ENCODE measurements at regions not wholly inside any gene's neighbourhood (a gene's known extent, or its start where the extent isn't known, plus 50 kb on each side); places are given as distances from the start of the nearest gene placed in this dataset.
"Not testable (repeated sequence)": the region's sequence is repeated elsewhere in the genome, so short reads cannot be mapped to it uniquely, and the experiment has no call there.

DNA sequence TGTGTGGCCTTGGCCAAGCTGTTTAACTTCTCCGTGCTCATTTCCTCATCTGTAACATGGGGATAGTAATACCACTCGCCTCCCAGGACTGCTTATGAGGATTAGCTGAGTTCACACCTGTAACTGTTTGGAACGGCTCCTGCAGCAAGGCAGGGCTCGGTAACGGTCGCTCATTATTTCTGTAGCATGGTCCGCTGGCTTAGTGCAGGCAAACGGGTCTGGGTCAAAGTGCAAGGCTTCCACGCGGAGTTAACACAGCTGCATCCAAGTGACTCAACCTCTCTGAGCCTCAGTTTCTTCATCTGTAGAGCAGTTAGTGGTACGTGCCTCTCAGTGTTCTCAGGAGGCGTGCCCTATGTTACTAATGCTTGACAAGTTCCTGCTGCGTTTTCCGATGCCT, 94.3 kb upstream of the YWHAQ start:
- no peak overlapping the region for H2AK5ac ChIP-seq (ENCODE audit: low read length)
- no peaks in the 10 kb centered on the region for H3K79me2 ChIP-seq (ENCODE audit: control insufficient read depth, insufficient read depth, low read length)
- no peaks in the 10 kb centered on the region for H3K27me3 ChIP-seq (ENCODE audit: insufficient read depth, low read length, poor library complexity)
- no peak overlapping the region for H3K9ac ChIP-seq (ENCODE audit: low read length)
- H4K8ac ChIP-seq (ENCODE audit: low read depth, low read length), result no peak overlapping the region
- H3K27ac ChIP-seq (ENCODE audit: low read depth, low read length), result no peak overlapping the region
- H3K4me1 ChIP-seq (ENCODE audit: control insufficient read depth, low read depth, low read length), result no peaks in the 10 kb centered on the region
- no peak overlapping the region for H3K4ac ChIP-seq (ENCODE audit: low read depth, low read length)
- H2BK120ac ChIP-seq (ENCODE audit: low read depth, low read length), result no peak overlapping the region
- H2BK15ac ChIP-seq (replicated peaks; ENCODE audit: low read depth), result no peak overlapping the region
- no peak overlapping the region for H3K4me3 ChIP-seq (ENCODE audit: low read length)
- no peaks in the 10 kb centered on the region for H3K79me1 ChIP-seq (ENCODE audit: low read length)
- H3K23ac ChIP-seq (ENCODE audit: low read length), result no peak overlapping the region
- no peak overlapping the region for H3K18ac ChIP-seq (ENCODE audit: low read length)
- no peaks in the 10 kb centered on the region for H3K36me3 ChIP-seq (ENCODE audit: control insufficient read depth, insufficient read depth, low read length)
- WGBS (ENCODE audit: extremely low coverage, insufficient coverage, low lambda C conversion rate), result no CpG with 5 or more reads among the region's 14 CpGs
- H2BK5ac ChIP-seq (ENCODE audit: low read length), result no peak overlapping the region
- no peak overlapping the region for H3K4me2 ChIP-seq (ENCODE audit: low read length)
- DNase-seq, result no peak
- H3K56ac ChIP-seq (ENCODE audit: low read length), result no peak overlapping the region
- H4K5ac ChIP-seq (ENCODE audit: low read length), result no peak overlapping the region

DNA sequence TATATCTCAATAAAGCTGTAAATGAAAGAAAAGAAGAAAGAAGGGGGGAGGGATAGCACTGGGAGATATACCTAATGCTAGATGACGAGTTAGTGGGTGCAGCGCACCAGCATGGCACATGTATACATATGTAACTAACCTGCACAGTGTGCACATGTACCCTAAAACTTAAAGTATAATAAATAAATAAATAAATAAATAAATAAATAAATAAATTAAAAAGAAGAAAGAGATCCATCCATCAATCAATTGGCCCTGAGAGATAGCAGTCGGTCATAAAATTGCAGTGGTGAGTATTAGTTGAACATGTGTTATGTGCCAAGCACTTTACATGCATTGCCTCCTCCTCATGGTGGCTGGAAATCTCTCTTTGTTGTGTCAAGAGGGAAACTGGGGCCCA, 95.2 kb upstream of the YWHAQ start:
- not testable (repeated sequence) for H3K4me3 ChIP-seq (ENCODE audit: low read length); H3K36me3 ChIP-seq (ENCODE audit: control insufficient read depth, insufficient read depth, low read length); H3K4ac ChIP-seq (ENCODE audit: low read depth, low read length); H3K56ac ChIP-seq (ENCODE audit: low read length); H3K9ac ChIP-seq (ENCODE audit: low read length); H3K4me1 ChIP-seq (ENCODE audit: control insufficient read depth, low read depth, low read length); H2BK5ac ChIP-seq (ENCODE audit: low read length); H3K27ac ChIP-seq (ENCODE audit: low read depth, low read length); DNase-seq; H4K8ac ChIP-seq (ENCODE audit: low read depth, low read length); H2BK15ac ChIP-seq (replicated peaks; ENCODE audit: low read depth); H3K79me1 ChIP-seq (ENCODE audit: low read length); H2AK5ac ChIP-seq (ENCODE audit: low read length); H3K27me3 ChIP-seq (ENCODE audit: insufficient read depth, low read length, poor library complexity); H2BK120ac ChIP-seq (ENCODE audit: low read depth, low read length); H3K23ac ChIP-seq (ENCODE audit: low read length); H3K18ac ChIP-seq (ENCODE audit: low read length); H3K4me2 ChIP-seq (ENCODE audit: low read length); H3K79me2 ChIP-seq (ENCODE audit: control insufficient read depth, insufficient read depth, low read length); H4K5ac ChIP-seq (ENCODE audit: low read length)
- WGBS (ENCODE audit: extremely low coverage, insufficient coverage, low lambda C conversion rate), result no CpG with 5 or more reads among the region's 3 CpGs

DNA sequence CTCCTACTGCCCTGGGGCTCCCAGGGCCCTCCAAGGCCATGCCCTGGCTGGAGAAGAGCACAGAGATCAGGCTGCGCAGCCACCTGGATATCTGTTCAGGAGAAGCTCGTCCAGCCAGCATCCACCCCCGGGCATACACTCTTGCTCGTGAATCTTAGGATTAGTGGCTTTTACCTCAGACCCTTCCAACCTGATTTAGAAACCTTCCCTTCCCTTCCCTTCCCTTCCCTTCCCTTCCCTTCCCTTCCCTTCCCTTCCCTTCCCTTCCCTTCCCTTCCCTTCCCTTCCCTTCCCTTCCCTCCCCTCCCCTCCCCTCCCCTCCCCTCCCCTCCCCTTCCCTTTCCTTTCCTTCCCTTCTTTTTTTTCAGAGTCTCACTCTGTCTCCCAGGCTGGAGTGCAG, 99.7 kb upstream of the YWHAQ start:
- H3K36me3 ChIP-seq (ENCODE audit: control insufficient read depth, insufficient read depth, low read length); H3K9ac ChIP-seq (ENCODE audit: low read length); H3K56ac ChIP-seq (ENCODE audit: low read length); H2BK120ac ChIP-seq (ENCODE audit: low read depth, low read length); H3K4me2 ChIP-seq (ENCODE audit: low read length); H3K27ac ChIP-seq (ENCODE audit: low read depth, low read length); H3K4me1 ChIP-seq (ENCODE audit: control insufficient read depth, low read depth, low read length); H2AK5ac ChIP-seq (ENCODE audit: low read length); H3K4me3 ChIP-seq (ENCODE audit: low read length); H3K4ac ChIP-seq (ENCODE audit: low read depth, low read length); H2BK15ac ChIP-seq (replicated peaks; ENCODE audit: low read depth); DNase-seq; H3K18ac ChIP-seq (ENCODE audit: low read length); H3K27me3 ChIP-seq (ENCODE audit: insufficient read depth, low read length, poor library complexity); H4K8ac ChIP-seq (ENCODE audit: low read depth, low read length); H3K23ac ChIP-seq (ENCODE audit: low read length); H2BK5ac ChIP-seq (ENCODE audit: low read length); H3K79me1 ChIP-seq (ENCODE audit: low read length); H3K79me2 ChIP-seq (ENCODE audit: control insufficient read depth, insufficient read depth, low read length); H4K5ac ChIP-seq (ENCODE audit: low read length): not testable (repeated sequence)
- no CpG with 5 or more reads among the region's 4 CpGs for WGBS (ENCODE audit: extremely low coverage, insufficient coverage, low lambda C conversion rate)

DNA sequence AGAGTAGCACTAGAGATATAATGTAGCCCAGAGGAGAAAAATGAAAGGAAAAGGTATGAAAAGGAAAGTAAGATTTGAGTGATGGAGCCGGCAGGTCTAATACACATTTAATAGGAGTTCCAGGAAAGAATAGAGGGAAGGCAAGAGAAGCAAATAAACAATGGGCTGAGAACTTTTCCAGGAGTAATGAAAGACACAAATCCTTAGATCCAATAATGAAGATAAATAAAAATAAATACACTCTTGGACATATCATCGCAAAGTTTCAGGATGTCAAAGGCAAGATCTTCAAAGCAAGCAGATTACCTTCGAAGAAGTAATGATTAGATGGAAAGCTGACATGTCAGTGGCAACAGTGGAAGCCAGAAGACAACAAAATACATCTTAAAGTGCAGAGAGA, 102.0 kb upstream of the YWHAQ start:
- Histone ChIP-seq H2BK120ac (ENCODE audit: low read depth, low read length) (no peak overlapping the region), H4K5ac (ENCODE audit: low read length) (no peak overlapping the region), H3K79me2 (ENCODE audit: control insufficient read depth, insufficient read depth, low read length) (no peaks in the 10 kb centered on the region), H2AK5ac (ENCODE audit: low read length) (no peak overlapping the region), H3K27me3 (ENCODE audit: insufficient read depth, low read length, poor library complexity) (no peaks in the 10 kb centered on the region), H3K4me2 (ENCODE audit: low read length) (no peak overlapping the region), H2BK5ac (ENCODE audit: low read length) (no peak overlapping the region), H4K8ac (ENCODE audit: low read depth, low read length) (no peak overlapping the region), H2BK15ac (replicated peaks; ENCODE audit: low read depth) (no peak overlapping the region), H3K18ac (ENCODE audit: low read length) (no peak overlapping the region), H3K79me1 (ENCODE audit: low read length) (no peaks in the 10 kb centered on the region), H3K36me3 (ENCODE audit: control insufficient read depth, insufficient read depth, low read length) (no peaks in the 10 kb centered on the region), H3K4me1 (ENCODE audit: control insufficient read depth, low read depth, low read length) (no peaks in the 10 kb centered on the region), H3K23ac (ENCODE audit: low read length) (no peak overlapping the region), H3K4ac (ENCODE audit: low read depth, low read length) (no peak overlapping the region), H3K56ac (ENCODE audit: low read length) (no peak overlapping the region), H3K4me3 (ENCODE audit: low read length) (no peak overlapping the region), H3K9ac (ENCODE audit: low read length) (no peak overlapping the region), H3K27ac (ENCODE audit: low read depth, low read length) (no peak overlapping the region)
- WGBS (ENCODE audit: extremely low coverage, insufficient coverage, low lambda C conversion rate), result no CpG with 5 or more reads among the region's 3 CpGs
- no peak for DNase-seq

DNA sequence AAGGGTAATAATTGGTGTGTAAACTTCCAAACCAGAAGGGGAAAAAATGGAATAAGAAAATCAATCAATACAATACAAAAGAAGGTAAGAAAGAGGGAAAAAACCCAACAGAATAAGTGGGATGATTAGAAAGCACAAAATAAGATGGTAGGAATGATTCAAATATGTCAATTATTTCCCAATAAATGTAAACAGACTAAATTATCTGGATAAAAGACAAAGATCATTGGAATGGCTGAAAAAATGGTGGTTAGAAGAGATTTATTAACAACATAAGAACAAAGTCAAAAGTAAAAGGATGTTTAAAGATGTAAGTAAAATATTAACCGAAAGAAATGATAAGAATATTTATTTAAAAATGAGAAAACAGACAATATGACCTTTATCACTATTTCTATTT, 103.5 kb upstream of the YWHAQ start:
- no peak overlapping the region for H3K9ac ChIP-seq (ENCODE audit: low read length)
- no peaks in the 10 kb centered on the region for H3K4me1 ChIP-seq (ENCODE audit: control insufficient read depth, low read depth, low read length)

DNA sequence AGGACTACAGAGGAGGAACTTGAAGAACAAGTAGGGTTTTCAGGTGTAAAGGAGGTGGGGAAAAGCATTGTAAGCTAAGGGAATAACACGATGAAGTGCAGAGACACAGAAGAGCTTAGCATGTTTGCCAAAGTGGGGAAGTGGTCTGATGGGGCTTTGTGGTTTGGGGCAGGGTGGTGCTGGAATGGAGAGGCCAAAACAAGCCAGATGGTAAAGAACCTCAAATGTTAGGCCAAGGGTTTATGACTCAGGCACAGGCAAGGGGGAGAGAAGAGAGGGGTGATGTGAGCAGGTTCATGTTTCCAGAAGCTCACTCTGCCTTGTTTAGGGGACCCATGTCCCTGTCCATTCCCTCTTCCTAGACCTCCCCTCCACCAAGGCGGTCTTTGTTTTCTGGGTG, 104.5 kb upstream of the YWHAQ start:
- Histone ChIP-seq H4K8ac (ENCODE audit: low read depth, low read length) (no peak overlapping the region), H2AK5ac (ENCODE audit: low read length) (no peak overlapping the region), H3K4ac (ENCODE audit: low read depth, low read length) (no peak overlapping the region), H3K18ac (ENCODE audit: low read length) (no peak overlapping the region), H3K27me3 (ENCODE audit: insufficient read depth, low read length, poor library complexity) (no peaks in the 10 kb centered on the region), H3K9ac (ENCODE audit: low read length) (no peak overlapping the region), H4K5ac (ENCODE audit: low read length) (no peak overlapping the region), H2BK5ac (ENCODE audit: low read length) (no peak overlapping the region), H3K36me3 (ENCODE audit: control insufficient read depth, insufficient read depth, low read length) (no peaks in the 10 kb centered on the region), H2BK120ac (ENCODE audit: low read depth, low read length) (no peak overlapping the region), H3K4me3 (ENCODE audit: low read length) (no peak overlapping the region), H3K79me2 (ENCODE audit: control insufficient read depth, insufficient read depth, low read length) (no peaks in the 10 kb centered on the region), H3K4me1 (ENCODE audit: control insufficient read depth, low read depth, low read length) (no peaks in the 10 kb centered on the region), H3K27ac (ENCODE audit: low read depth, low read length) (no peak overlapping the region), H3K79me1 (ENCODE audit: low read length) (no peaks in the 10 kb centered on the region), H3K23ac (ENCODE audit: low read length) (no peak overlapping the region), H2BK15ac (replicated peaks; ENCODE audit: low read depth) (no peak overlapping the region), H3K4me2 (ENCODE audit: low read length) (no peak overlapping the region), H3K56ac (ENCODE audit: low read length) (no peak overlapping the region)
- DNase-seq, result no peak
- WGBS (ENCODE audit: extremely low coverage, insufficient coverage, low lambda C conversion rate), result no CpG with 5 or more reads among the region's 2 CpGs

More for the DNA sequence above, 103.5 kb upstream of the YWHAQ start:
- H3K23ac ChIP-seq (ENCODE audit: low read length), result no peak overlapping the region
- H3K56ac ChIP-seq (ENCODE audit: low read length), result no peak overlapping the region
- no peaks in the 10 kb centered on the region for H3K36me3 ChIP-seq (ENCODE audit: control insufficient read depth, insufficient read depth, low read length)
- no peaks in the 10 kb centered on the region for H3K27me3 ChIP-seq (ENCODE audit: insufficient read depth, low read length, poor library complexity)
- no peaks in the 10 kb centered on the region for H3K79me2 ChIP-seq (ENCODE audit: control insufficient read depth, insufficient read depth, low read length)
- H2BK15ac ChIP-seq (replicated peaks; ENCODE audit: low read depth), result no peak overlapping the region
- no peak overlapping the region for H2BK120ac ChIP-seq (ENCODE audit: low read depth, low read length)
- H3K4me3 ChIP-seq (ENCODE audit: low read length), result no peak overlapping the region
- H3K4me2 ChIP-seq (ENCODE audit: low read length), result no peak overlapping the region
- H3K4ac ChIP-seq (ENCODE audit: low read depth, low read length), result no peak overlapping the region
- H4K5ac ChIP-seq (ENCODE audit: low read length), result no peak overlapping the region
- no peak overlapping the region for H3K18ac ChIP-seq (ENCODE audit: low read length)
- no peak for DNase-seq
- no peak overlapping the region for H4K8ac ChIP-seq (ENCODE audit: low read depth, low read length)
- no peak overlapping the region for H2AK5ac ChIP-seq (ENCODE audit: low read length)
- H2BK5ac ChIP-seq (ENCODE audit: low read length), result no peak overlapping the region
- 100% methylated on average over 1 of the region's 1 CpG for WGBS (ENCODE audit: extremely low coverage, insufficient coverage, low lambda C conversion rate)
- H3K79me1 ChIP-seq (ENCODE audit: low read length), result no peaks in the 10 kb centered on the region
- no peak overlapping the region for H3K27ac ChIP-seq (ENCODE audit: low read depth, low read length)

All from mesendoderm (in vitro differentiated cells).